Activated T-cell treated with anti-CD3 and anti-CD28 coated beads for 24 hours (primary cell): ENCODE measurements at regions not wholly inside any gene's neighbourhood (a gene's known extent, or its start where the extent isn't known, plus 50 kb on each side); places are given as distances from the start of the nearest gene placed in this dataset.
"Not testable (repeated sequence)": the region's sequence is repeated elsewhere in the genome, so short reads cannot be mapped to it uniquely, and the experiment has no call there.

Source experiments
- DNase-seq: peaks from one replicate; pipeline ENCODE4 v3.0.0-alpha.2; 2020; ENCODE audit warnings: low read depth

DNA sequence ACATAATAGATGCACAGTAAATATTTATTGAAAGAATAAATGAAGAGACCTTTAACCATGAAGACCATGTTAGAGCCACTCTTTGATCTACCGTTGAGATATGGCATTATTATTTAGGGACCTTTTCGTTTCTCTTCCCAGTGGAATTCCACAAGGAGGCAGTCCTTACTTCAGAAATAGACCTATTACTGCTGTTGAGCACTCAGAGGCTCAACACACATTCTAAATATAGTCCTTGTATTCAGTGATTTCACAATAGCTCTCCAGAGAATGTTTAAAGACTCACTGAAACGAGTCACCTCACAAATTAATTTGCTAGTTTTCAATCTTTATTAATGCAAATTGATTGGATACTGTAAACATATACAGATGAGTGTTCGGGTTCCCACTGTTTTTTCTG, 603.8 kb downstream of the CDH8 start:
- no peak for DNase-seq

DNA sequence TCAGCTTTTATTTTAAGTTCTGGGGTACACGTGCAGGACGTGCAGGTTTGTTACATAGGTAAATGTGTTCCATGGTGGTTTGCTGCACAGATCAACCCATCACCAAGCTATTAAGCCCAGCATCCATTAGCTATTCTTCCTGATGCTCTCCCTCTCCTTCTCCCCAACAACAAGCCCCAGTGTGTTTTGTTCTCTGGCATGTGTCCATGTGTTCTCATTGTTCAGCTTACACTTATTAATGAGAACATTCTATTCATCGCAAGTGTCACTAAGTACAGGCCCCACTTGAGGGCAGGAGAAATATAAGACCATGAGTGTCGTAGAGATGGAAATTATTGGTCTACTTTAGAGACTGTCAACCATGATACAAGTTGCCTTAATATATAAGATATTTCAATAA, 615.1 kb downstream of the CDH8 start:
- DNase-seq, result no peak

DNA sequence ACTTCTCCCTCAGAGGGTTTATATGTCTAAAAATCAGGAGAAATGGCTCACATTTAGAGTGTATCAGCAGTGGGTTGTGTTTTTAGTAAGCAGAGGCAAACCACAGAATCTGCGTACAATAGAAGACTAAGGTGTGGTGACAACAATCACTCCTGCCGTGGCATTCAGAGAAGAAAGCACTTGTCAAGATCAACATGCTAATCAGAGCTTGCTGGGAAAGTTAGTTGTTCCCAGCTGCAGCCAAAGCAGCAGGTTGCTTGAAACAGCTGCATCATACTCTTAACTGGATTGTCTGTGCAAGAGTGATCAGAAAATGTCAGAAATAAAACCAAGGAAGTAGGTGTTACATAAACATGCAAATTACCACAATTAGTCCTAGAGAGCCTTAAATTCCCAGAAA, 616.4 kb downstream of the CDH8 start:
- DNase-seq, result no peak

DNA sequence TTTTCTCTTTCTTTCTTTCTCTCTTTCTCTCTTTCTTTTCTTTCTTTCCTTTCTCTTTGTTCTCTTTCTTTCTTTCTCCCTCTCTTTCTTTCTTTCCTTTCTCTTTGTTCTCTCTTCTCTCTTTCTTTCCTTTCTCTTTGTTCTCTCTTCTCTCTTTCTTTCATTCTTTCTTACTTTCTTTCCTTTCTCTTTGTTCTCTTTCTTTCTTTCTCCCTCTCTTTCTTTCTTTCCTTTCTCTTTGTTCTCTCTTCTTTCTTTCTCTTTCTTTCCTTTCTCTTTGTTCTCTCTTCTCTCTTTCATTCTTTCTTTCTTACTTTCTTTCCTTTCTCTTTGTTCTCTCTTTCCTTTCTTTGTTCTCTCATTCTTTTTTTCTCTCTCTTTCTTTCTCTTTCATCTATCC, 617.4 kb downstream of the CDH8 start:
- DNase-seq, result not testable (repeated sequence)

DNA sequence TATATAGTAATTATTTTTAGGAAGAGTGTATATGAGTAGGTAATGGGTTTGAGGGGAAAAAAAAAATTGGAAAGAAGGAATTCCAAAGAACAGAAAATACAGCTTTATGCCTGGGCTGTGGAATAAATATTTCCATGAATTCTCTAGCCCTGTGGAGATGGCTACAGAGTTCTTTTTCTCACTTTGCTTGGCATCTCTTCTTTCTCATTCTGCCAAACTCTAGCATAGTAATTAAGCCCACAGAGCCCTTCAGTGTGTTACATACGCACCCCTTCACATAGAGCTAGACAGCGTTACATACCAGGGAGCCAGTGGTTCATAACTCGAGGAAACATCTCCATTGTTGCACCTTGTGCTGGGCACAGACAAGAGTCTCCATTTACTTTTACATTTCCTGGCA, 621.1 kb downstream of the CDH8 start:
- no peak for DNase-seq

DNA sequence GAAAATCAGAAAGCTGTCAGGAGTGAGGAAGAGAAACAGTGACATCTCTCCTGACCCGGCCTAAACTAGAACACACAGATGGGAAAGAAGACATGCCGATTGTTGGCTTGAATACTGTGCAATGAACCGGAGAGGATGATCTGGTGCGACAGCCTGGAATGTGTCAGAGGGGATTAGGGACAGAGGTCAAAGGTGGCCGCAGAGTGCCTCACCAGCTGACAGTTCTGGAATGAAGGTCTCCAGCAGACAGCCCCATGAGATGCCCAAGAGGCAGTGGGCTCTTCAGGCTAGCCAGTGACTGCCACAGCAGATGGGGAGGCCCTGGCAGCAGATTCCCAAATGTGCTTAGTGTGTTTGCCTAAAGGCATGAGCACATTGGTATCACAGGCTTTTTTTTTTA, 623.2 kb downstream of the CDH8 start:
- DNase-seq, result no peak

DNA sequence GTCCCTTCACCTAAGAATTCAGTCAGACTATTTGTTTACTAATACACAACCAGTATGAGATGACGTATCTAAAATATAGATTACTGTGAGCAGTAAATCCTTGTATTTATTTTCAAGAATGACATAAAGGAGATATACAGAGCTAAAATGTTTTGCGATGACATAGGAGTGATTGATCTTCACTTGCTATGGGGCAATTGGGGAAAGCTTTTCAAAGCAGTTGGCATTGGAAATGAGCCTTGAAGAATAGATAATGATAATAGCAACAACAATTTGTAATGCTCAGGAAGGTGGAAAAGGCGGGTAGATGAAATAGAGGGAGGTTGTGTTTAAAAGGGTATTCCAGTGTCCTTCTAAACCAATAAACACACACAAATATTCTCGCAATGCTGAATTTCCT, 623.7 kb downstream of the CDH8 start:
- DNase-seq, result no peak

DNA sequence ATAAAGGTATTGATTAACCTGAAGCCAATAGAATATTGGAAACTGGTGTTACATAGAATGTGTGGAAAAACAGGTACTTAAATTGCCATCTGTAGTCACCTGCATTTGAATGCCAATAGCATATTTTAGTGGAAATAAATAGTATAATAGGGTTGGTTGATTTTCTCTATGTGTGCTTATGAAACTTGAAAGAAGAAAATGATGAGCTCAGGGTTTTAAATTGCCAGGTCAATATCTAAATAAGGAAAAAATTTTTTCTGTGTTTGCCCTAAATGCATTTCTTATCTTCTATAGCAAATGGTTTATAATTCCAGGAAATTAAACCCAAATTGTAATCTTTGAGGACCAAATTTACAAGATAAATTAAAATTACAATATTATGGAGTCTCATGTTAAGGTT, 626.6 kb downstream of the CDH8 start:
- DNase-seq, result no peak

DNA sequence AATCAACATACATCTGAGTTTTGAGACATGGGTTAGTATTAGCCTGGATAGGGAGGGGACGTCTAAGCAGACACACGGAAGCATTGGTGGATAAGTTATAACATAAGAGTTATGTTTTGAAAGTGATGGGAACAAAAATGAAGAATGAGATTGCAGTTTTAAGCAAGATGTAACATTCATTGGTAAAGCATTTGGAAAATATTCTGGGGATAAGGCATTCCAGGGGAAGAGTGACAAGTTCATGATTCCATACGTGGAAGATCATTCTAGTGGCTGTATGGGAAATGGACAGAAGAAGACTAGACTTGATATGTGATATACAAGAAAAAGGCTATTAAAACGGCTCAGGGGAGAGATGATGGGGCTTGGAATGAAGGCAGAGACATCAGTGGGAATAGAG, 632.9 kb downstream of the CDH8 start:
- DNase-seq, result no peak

DNA sequence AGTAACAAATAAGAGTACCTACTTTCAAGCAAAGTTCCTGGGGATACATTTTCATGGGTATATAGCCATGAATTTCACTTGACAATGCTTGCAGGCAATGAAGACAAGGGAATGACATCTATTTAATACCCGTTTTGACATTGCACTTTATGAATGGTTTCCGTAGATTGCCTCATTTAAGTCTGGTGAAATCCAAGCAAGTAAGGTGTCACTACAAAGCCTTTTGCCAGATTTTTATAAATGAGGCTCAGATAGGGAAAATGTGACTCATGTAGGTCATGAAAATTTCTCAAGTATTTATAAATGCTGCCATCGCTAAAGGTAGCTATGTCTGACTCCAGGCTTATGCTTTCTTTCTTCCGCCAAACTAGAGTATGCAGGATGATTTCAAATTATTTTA, 644.3 kb downstream of the CDH8 start:
- no peak for DNase-seq

DNA sequence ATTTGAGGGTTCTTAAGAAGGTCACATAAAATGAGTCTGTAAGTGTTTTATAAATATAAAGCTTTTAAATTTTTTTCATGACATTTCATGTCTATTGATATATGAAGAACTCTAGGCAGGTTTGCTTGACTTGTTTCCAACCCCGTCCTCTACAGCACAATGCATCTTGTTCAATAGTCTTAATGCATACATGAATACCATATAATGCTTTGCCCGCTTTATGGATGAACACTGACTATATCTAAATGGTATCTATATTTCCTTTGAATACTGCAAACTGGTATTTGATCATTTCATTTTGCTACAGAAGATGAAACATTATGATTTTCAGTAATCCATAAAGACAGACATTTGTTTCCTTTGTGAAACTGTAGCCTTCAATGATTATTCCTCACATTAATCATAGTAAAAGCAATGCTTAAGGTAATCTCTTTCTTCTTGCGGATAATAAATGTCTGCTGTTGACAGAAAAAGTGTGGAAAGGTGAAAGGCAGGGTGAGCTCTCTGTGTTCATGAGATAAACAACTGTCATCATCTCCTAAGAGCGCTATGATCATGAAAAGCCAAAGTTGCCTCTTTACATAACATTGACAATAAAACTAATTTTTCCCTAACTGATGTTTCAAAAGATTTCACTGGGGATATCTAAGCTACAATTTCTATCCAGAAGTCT, 645.1 kb downstream of the CDH8 start:
- DNase-seq, result no peak

DNA sequence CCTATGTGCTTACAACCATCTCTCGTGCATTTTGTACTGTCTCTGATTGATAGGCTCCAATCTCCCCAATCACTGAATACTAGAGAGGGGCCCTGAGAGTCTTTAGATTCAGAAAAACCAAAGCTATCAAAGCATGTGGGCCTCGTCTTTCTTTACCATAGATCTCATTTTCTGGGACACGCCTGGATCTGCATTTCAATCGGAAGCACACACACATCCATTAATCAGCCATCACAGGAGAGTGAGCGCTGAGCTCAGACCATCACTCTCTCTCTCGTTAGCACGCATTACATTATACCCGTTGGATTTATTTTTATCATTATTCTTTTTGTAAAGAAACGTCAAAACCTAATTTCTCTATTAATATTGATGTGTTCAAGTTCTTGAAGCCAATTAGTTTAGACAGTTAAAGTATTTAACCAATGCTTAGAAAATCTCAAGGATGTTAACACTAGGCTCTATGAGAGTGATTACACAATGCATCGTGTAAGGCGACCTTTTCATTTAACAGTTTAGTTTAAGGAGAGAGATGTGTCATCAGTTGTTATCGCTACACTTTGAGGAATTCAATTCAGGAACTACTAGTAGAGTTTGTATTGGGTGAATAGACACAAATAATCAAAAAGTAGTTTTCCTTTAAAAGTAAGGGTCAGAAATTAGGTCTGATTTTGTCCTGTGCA, 650.7 kb downstream of the CDH8 start:
- DNase-seq, result no peak

DNA sequence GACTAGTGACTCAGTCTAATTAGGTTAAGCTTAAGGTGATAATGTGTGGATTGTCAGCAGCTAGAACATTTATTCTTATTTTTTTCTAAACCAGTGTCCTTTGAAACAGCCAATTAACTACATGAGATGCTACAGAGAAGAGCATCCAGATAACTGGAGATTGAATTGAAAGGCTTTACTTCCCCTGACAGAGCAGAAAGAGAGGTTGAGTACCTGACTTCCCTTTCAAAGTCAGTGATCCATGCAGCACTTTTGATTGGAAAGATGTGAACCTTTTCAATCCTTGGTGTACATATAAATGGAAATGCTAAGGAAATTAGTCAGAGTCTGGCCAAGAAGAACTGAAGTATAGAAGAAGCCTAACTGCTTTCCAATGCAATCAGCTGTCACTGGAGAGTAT, 653.8 kb downstream of the CDH8 start:
- DNase-seq, result no peak

DNA sequence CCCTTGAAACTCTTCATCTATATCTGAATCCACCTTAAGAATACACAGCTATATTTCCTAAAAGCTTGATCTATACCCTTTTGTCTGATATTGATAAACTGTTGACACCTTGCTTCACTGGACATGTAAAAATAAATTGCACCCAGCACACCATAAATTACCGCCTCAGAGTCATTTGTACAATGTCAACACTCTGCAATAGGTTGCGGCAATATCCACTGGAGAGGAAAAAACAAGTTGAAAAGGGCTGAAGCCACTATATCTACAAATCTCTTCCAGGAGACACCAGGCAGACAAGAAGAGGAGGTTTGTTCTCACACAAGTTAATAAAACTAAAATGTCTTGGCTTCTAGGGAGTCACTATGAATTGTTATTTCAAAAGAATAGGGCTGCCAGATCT, 656.9 kb downstream of the CDH8 start:
- no peak for DNase-seq

DNA sequence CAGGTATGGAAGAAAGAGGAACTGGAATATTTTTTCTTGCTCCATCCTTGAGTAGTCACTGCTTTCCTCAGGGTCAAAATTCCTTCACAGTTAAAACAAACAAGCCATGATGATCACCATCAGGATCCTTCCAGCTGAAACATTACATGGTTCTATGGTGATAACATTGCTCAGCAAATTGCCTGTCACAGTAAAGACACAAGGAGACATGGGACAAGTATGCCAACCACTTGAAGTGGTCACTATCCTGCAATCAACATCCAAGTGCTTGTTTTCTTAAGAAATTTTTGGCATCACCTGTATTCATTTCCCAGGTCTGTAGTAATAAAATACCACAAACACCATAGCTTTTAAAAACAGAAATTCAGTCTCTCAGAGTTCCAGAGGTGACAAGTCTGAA, 662.2 kb downstream of the CDH8 start:
- DNase-seq, result no peak

DNA sequence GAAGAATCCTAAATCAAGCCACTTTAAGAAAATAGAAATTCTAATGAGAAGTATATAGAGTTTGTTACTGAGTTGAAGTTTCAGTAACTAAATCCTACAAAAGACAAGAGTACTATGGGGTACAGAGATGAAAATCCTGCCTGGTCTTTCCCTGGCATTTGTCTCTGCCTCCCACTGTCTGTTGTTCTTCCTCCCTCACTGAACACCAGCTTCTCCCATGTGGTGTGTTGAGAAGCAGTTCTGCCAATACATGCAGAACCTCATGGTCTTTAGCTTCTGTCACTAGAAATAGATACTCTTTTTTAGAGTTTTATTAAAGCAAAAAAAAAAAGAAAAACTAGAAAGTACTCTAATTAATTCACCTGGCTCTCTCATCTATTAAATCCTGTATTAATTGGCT, 664.4 kb downstream of the CDH8 start:
- DNase-seq, result no peak

DNA sequence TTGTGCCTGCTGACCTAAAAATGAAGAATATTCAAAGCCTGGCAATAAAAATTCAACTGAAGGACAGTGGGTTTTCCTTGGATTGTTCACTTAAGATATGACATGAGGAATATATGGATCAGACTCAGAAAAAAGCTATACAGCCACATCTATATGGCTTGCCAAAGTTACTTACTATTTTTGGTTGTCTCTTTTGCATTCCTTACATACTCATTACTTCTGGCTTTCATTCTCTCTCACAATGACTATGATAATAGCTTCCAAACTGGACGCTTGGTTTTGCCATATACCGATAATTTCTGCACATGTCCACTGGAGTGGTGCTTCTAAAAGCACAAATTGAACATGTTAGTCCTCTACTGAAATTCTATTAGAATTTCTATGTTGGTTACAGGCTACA, 664.9 kb downstream of the CDH8 start:
- no peak for DNase-seq

DNA sequence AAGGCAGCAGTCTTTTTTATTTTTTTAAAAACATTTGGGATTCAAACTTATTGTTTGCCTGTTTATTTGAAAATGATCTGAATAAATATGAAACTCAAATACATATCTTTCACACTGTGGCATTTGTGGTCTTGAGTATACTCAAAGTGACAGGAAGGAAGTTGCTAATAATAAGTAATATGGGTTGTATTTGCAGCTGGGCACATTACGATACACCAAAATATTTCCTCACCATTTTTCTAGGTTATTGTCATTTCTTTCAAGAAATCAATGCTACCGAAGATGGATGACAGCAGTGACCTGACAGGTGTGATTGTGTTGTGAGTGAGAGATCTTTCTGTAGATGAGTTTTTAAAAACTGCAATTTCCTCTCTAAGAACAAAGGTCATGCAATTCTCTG, 665.7 kb downstream of the CDH8 start:
- no peak for DNase-seq

DNA sequence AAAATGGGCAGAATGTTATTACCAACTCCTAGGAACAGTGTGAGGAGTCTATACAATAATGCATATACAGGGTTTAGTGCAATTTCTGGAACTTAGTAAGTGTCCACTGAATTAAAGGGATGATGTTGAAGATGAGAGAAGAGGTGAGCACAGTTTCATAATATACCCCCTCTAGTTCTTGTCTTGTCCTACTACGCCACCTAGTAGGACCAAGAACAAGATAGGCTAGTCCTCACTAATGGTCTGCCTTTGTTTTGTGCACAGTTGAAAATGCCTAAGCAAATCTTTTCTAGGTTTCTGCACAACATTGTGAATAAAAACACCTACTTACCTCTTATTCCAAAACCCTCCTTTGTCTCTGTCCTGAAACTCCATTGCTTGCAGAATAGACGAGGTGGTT, 670.2 kb downstream of the CDH8 start:
- no peak for DNase-seq

DNA sequence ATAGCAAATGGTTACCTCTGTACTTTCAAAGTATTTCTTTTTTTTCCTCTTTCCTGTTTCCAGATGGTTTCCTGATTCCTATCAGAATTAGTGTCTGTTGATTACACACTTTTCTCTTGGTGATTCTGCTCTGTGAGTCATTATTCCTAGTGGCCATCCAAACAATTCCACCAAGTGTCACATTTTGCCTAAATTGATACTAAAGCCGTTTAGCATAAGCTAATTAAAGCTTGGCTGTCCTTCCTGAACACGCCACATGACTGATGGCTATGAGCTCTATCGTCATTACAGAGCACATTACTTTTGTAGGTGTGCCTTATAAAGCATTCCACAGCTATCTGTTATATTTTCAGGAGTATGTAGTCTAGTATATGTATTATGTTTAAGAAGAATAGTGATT, 671.2 kb downstream of the CDH8 start:
- no peak for DNase-seq

DNA sequence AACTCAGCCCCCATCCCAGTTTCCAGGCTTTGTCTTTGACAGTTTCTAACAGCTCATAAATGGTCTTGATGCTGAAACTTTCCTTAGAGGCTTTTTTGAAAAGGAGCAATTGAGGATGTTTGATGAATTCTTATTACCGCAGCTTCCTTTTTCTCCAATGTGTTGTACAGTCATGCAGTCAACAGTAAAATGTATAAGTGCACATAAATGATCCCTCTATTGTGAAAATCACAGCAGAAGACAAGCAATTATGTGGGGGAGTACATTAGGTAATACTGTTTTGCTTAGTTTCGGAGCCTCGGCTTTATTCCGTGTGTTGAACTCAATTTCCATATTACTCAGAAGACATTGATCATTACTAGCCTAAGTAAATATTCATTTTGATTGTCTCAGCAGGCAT, 673.7 kb downstream of the CDH8 start:
- no peak for DNase-seq

DNA sequence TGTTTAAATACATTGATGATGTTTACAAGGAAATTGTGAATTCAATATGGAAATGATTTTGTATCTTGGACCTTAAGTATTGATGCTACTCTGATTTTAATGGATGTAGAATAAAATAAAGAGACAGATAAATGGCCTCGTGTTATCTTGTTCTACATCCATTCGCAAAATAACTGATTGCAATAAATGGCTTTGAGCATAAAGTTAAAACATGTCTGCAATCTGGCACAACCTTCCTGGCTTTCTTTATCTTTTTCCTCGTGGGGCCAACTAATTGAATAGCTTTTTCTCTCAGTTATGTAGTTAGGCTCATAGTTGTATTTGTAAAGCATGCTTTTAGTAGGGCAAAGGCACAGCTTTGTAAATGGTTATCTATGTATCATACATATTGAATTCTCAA, 691.4 kb downstream of the CDH8 start:
- DNase-seq, result no peak

DNA sequence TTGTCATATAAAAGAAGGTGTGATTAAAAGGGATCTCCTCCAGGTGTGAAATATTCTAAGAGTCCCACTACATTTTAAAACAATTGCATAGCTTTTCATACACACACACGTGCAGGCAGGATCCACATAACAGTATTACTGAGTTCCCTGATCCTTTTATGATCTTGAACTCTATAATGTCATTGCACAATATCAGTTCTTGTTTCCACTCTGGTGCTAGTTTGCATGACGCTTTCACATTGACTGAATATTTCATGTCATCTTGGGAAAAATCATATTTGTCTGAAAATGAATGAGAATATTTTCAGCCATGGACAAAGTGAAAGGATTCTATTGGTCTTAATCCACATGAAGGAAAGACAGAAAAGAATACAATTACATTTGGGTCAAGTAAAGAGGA, 703.8 kb downstream of the CDH8 start:
- DNase-seq, result no peak

DNA sequence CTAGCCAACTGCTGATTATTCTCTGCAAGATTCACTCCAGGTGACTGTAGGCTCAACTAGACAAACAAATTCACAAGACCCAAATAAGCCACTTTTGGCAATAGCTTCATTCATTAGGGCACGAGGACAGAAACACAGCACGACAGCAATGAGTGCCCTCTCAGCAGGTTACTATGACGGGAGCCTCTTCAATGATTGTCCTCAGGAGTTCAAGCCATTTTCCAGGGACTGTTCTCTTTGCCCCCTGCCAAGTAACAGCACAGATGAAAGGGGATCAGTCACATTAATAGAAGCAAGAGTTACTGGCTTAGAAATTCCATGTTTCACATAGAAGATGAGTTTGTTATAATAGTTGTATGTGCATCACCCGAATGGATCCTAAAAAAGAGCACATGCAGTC, 712.2 kb downstream of the CDH8 start:
- DNase-seq, result no peak
